ENCODE measurements at regions not wholly inside any gene's neighbourhood (a gene's known extent, or its start where the extent isn't known, plus 50 kb on each side); places are given as distances from the start of the nearest gene placed in this dataset.

DNA sequence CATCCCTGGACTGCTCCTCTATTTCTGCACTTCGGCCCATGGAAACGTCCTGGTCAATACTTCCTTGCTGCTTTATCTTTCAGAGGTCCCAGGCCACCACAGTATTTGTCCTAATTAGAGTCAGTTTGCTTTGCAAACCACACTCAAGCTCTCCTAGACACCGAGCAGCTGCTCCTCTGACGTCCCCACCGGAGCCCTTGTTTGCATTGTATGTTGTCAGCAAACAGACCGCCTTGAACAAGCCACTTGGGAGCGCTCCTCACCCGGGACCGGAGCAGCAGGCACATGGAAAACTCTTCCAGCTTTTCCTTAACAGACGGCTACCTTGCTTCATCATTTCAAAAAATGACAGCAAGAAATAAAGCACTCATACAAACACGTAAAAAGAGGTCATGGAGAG is 51.5 kb upstream of the GTF3A start:
- Histone ChIP-seq H3K4me2 (ENCODE audit: low read length) (no peak overlapping the region), H4K20me1 (ENCODE audit: insufficient read depth) (no peaks in the 10 kb centered on the region), H2AFZ (ENCODE audit: low read depth, low read length, poor library complexity, severe bottlenecking) (no peak overlapping the region), H3K27ac (ENCODE audit: low read depth, low read length) (no peak overlapping the region), H3K9ac (ENCODE audit: low read length) (no peak overlapping the region), H3K4me1 (ENCODE audit: control insufficient read depth in 1 of 2, insufficient read depth in 2 of 2, low read length in 2 of 2) (peaks cover 12 to 18% of the 10 kb centered on the region in 2 experiments; a peak in 3 of 4 replicates), H3K9me2 (ENCODE audit: insufficient read depth) (no peaks in the 10 kb centered on the region), H3K27me3 (ENCODE audit: insufficient read depth, low read length) (no peaks in the 10 kb centered on the region), H3K9me3 (ENCODE audit: control insufficient read depth in 1 of 2, insufficient read depth in 1 of 2, low read depth in 1 of 2, low read length in 2 of 2) (no peaks in the 10 kb centered on the region), H3K79me2 (ENCODE audit: insufficient read depth, low read length) (no peaks in the 10 kb centered on the region), H3K36me3 (ENCODE audit: control insufficient read depth in 1 of 2, insufficient read depth in 2 of 2, low read length in 2 of 2) (no peaks in the 10 kb centered on the region), H3K4me3 (replicated peaks in 1 of 2; ENCODE audit: low read depth in 1 of 2, low read length in 2 of 2) (no peak overlapping the region)
- POLR2A ChIA-PET: no interaction called here
- TF ChIP-seq MAX (IDR thresholded peaks at IDR 0.05) (no peak), SIN3A (IDR thresholded peaks at IDR 0.05; ENCODE audit: low read depth) (no peak), SRF (IDR thresholded peaks at IDR 0.05; ENCODE audit: low read depth) (no peak), RAD21 (IDR thresholded peaks at IDR 0.05; ENCODE audit: low read depth) (no peak), SP1 (IDR thresholded peaks at IDR 0.05; ENCODE audit: low read depth) (no peak), POLR2A (IDR thresholded peaks at IDR 0.05; ENCODE audit: borderline replicate concordance, extremely low read depth, insufficient read depth, insufficient read length) (no peak), ZNF274 (IDR thresholded peaks at IDR 0.05; ENCODE audit: low read depth, low read length) (no peak)
- ATAC-seq (no peak), DNase-seq (ENCODE audit: low read depth, low spot score) (no peak)
- BruUV-seq (replicated peaks): no TSS peak
- CTCF ChIA-PET: interaction anchor here (1.8 to 4.2 kb wide), 3 partner anchors 11 to 612 kb away, joined by 4 to 31 read pairs (median 8); no protein-coding TSS in a partner anchor
- intact Hi-C loops (cut with micrococcal nuclease): no loop called here
- RAD21 ChIA-PET (ENCODE audit: low non-redundant PET in 1 of 2, low total read pairs in 2 of 2, uncharacterized antibody in 2 of 2, unreplicated experiment in 2 of 2): interaction anchor here in 1 of 2 experiments (1.4 kb wide), 1 partner anchor 454 kb away, joined by 4 read pairs; no protein-coding TSS in a partner anchor

GRCh38 chr13:27374126-27374613 is 50.2 kb upstream of the GTF3A start:
- Histone ChIP-seq H3K79me2 (ENCODE audit: insufficient read depth, low read length) (no peaks in the 10 kb centered on the region), H3K9ac (ENCODE audit: low read length) (no peak overlapping the region), H3K27ac (ENCODE audit: low read depth, low read length) (no peak overlapping the region), H2AFZ (ENCODE audit: low read depth, low read length, poor library complexity, severe bottlenecking) (peak overlapping the region; percentile 59), H3K27me3 (ENCODE audit: insufficient read depth, low read length) (no peaks in the 10 kb centered on the region), H3K9me2 (ENCODE audit: insufficient read depth) (no peaks in the 10 kb centered on the region), H3K4me3 (replicated peaks in 1 of 2; ENCODE audit: low read depth in 1 of 2, low read length in 2 of 2) (no peak overlapping the region), H3K9me3 (ENCODE audit: control insufficient read depth in 1 of 2, insufficient read depth in 1 of 2, low read depth in 1 of 2, low read length in 2 of 2) (no peaks in the 10 kb centered on the region), H3K4me2 (ENCODE audit: low read length) (peak overlapping the region; percentile 38), H4K20me1 (ENCODE audit: insufficient read depth) (no peaks in the 10 kb centered on the region), H3K4me1 (ENCODE audit: control insufficient read depth in 1 of 2, insufficient read depth in 2 of 2, low read length in 2 of 2) (peaks cover 12 to 18% of the 10 kb centered on the region in 2 experiments; a peak in 3 of 4 replicates), H3K36me3 (ENCODE audit: control insufficient read depth in 1 of 2, insufficient read depth in 2 of 2, low read length in 2 of 2) (no peaks in the 10 kb centered on the region)
- DNase-seq (ENCODE audit: low read depth, low spot score) (no peak), ATAC-seq (peak; percentile 39)
- POLR2A ChIA-PET: interaction anchor here (0.6 kb wide), 1 partner anchor 258 kb away, joined by 3 read pairs; no protein-coding TSS in a partner anchor
- intact Hi-C loops (cut with micrococcal nuclease): loop anchor here (1.0 to 2.0 kb wide), 3 partner anchors 159 to 611 kb away; no protein-coding TSS in a partner anchor
- CTCF ChIA-PET: interaction anchor here (0.9 to 4.2 kb wide), 7 partner anchors 10 to 610 kb away, joined by 3 to 31 read pairs (median 4); no protein-coding TSS in a partner anchor
- no TSS peak for BruUV-seq (replicated peaks)
- RAD21 ChIA-PET (ENCODE audit: low non-redundant PET in 1 of 2, low total read pairs in 2 of 2, uncharacterized antibody in 2 of 2, unreplicated experiment in 2 of 2): interaction anchor here in 1 of 2 experiments (1.0 to 1.4 kb wide), 2 partner anchors 12 to 452 kb away, joined by 3 to 4 read pairs; no protein-coding TSS in a partner anchor
- TF ChIP-seq SIN3A (IDR thresholded peaks at IDR 0.05; ENCODE audit: low read depth) (no peak), FOSL1 (IDR thresholded peaks at IDR 0.05; ENCODE audit: low read depth) (no peak), YY1 (IDR thresholded peaks at IDR 0.05; ENCODE audit: extremely low read depth, insufficient replicate concordance, low read depth, low read length) (no peak), POLR2A (IDR thresholded peaks at IDR 0.05; ENCODE audit: borderline replicate concordance, extremely low read depth, insufficient read depth, insufficient read length) (no peak), TCF7L2 (IDR thresholded peaks at IDR 0.05; ENCODE audit: borderline replicate concordance, extremely low read depth, insufficient read depth, insufficient read length) (no peak), ZNF274 (IDR thresholded peaks at IDR 0.05; ENCODE audit: low read depth, low read length) (no peak), EZH2phosphoT487 (IDR thresholded peaks at IDR 0.05; ENCODE audit: borderline replicate concordance) (no peak), SP1 (IDR thresholded peaks at IDR 0.05; ENCODE audit: low read depth) (no peak), JUND (IDR thresholded peaks at IDR 0.05) (no peak), POLR2AphosphoS5 (IDR thresholded peaks at IDR 0.05; ENCODE audit: low read depth, low read length) (no peak), CBX3 (IDR thresholded peaks at IDR 0.05; ENCODE audit: low read depth) (no peak), SRF (IDR thresholded peaks at IDR 0.05; ENCODE audit: low read depth) (no peak), ELF1 (IDR thresholded peaks at IDR 0.05; ENCODE audit: borderline replicate concordance, low read depth) (no peak), EZH2 (IDR thresholded peaks at IDR 0.05) (no peak)
- TF ChIP-seq, protein P1, sequence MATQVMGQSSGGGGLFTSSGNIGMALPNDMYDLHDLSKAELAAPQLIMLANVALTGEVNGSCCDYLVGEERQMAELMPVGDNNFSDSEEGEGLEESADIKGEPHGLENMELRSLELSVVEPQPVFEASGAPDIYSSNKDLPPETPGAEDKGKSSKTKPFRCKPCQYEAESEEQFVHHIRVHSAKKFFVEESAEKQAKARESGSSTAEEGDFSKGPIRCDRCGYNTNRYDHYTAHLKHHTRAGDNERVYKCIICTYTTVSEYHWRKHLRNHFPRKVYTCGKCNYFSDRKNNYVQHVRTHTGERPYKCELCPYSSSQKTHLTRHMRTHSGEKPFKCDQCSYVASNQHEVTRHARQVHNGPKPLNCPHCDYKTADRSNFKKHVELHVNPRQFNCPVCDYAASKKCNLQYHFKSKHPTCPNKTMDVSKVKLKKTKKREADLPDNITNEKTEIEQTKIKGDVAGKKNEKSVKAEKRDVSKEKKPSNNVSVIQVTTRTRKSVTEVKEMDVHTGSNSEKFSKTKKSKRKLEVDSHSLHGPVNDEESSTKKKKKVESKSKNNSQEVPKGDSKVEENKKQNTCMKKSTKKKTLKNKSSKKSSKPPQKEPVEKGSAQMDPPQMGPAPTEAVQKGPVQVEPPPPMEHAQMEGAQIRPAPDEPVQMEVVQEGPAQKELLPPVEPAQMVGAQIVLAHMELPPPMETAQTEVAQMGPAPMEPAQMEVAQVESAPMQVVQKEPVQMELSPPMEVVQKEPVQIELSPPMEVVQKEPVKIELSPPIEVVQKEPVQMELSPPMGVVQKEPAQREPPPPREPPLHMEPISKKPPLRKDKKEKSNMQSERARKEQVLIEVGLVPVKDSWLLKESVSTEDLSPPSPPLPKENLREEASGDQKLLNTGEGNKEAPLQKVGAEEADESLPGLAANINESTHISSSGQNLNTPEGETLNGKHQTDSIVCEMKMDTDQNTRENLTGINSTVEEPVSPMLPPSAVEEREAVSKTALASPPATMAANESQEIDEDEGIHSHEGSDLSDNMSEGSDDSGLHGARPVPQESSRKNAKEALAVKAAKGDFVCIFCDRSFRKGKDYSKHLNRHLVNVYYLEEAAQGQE (IDR thresholded peaks at IDR 0.05; ENCODE audit: low read depth): no peak

Data from HCT116 (cell line).